ENCODE measurements at regions not wholly inside any gene's neighbourhood (a gene's known extent, or its start where the extent isn't known, plus 50 kb on each side); places are given as distances from the start of the nearest gene placed in this dataset.

- TF ChIP-seq CTCF (IDR thresholded peaks at IDR 0.05; ENCODE audit: extremely low read depth in 1 of 2, insufficient read depth in 1 of 2, low read depth in 1 of 2, low read length in 2 of 2) (no peak), FOS (IDR thresholded peaks at IDR 0.05; ENCODE audit: borderline replicate concordance, insufficient read depth, low read length) (no peak)
Measured at GRCh38 chr13:53249236-53249635, 220.6 kb downstream of the OLFM4 start.
